ENCODE measurements at regions not wholly inside any gene's neighbourhood (a gene's known extent, or its start where the extent isn't known, plus 50 kb on each side); places are given as distances from the start of the nearest gene placed in this dataset.
A peak's percentile ranks its signal among the peaks of the same experiment; 100 is the strongest.

DNA sequence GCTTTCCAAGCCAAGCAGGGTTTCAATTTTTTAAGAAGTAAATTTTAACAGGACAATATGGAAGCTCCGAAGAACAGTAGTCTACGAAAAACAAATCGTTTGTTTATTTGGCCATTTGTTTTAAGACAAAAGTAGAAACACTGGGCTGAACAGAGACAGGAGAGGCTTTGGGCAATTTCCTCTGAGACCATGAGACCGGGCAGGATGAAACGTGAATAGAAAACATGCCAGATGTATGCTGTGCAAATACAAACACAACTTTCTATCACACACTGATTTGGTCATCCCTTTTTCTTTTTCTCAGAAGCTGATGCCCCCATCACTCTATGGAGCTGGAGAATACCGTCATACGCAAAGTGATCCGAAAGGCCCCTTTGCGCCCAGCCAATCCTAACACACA is 1111.1 kb downstream of the BCL11B start:
- no peak for DNase-seq (ENCODE audit: low read depth in 2 of 2)

DNA sequence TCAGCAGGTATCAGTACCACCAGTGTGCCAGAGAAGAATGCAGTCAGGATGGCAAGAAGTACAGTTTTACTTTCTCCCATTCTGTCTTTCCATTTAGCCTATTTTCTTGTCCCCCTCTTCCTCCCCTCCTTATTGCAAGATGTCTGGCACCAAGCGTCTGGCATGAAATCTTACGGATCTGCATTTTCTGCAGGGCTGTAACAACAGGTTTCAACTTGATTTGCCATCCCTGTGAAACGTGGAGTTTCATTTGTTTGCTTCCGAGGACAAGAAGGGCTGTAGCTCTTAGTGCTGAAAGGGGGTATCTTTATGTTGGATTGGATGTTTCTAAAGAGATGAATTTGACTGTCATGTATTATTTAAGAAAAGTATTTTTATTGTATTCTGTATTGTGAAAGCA is 1110.6 kb downstream of the BCL11B start:
- no peak for DNase-seq (ENCODE audit: low read depth in 2 of 2)

DNA sequence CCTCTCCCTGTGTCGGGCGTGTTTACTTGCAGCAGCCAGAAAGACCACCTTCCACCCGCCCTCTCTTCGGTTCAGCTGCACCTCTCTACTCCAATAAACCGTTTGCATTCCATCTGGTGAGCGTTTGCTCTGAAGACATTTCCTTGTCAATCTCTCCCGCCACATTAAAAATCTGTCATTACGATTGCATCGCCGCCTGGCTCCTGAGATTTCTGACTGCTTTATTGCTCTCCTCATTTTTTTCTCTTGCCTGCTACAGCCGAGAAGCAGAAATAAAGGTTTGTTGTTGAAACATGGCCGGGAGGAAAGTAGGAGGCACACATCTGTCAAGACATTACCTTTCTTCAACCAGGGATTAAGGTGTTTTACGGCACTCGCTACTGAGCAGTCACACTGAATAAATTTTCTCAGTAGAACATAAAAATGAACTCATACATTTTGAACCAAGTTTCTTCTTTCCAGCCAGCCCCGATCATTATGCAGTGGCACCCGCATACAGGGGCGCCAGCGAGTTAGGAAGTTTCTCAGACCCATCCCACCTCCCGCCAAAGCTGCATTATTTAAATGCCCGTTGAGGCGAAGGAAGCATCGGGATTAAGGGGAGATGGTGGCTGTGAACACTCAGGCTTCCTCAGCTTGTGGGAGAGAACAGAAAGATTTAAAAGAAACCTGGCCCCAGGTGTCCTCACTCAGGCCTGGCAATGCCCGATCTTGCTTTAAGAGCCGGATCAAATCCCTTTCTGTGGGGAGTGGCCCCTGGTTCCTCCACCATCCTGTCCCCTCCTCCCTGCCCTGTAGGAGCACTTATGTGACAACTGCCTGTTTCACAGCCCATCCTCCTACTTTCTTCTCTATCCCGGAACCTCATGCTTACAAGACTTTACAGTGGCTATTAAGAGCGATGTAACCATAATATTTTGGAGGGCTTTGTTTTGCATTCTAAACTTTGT is 1108.9 kb downstream of the BCL11B start:
- no peak for DNase-seq (ENCODE audit: low read depth in 2 of 2)

DNA sequence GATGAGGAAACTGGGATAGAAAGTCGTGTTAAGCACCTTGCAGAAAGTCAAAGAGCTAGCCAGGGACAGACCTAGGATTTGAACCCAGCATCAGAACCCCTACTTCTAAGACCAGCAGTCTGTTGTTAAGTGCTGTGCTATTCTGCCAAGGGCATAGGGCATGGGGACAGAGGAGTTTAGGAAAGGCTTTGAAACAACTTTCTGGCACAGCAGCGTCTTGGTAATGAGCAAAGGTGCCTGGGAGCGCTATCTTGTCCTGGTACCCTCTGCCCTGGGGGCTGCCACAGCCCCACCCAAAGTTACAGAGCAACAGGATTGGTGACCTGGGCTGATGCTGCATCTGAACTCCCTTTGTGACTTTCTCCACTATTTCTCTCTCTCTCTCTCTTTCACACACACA is 1108.1 kb downstream of the BCL11B start:
- no peak for DNase-seq (ENCODE audit: low read depth in 2 of 2)

DNA sequence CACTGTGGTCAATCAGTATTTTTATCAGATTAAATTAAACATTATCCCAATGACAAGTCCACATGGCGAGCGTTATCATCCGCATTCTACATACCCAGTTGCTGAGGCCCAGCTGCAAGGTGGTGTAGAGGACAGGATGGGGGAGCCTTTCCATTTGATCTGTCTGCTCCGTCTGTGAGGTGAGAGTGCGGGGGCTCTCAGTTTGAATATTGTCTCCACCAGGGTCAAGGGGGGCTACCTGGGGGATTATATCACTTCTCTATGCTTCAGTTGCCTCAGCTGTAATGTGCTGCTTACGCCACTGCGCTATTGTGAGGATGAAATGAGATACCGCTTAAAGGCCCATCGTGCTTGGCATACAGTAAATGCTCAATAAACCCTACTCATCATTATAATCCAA is 1106.0 kb downstream of the BCL11B start:
- DNase-seq (ENCODE audit: low read depth in 2 of 2): no peak

DNA sequence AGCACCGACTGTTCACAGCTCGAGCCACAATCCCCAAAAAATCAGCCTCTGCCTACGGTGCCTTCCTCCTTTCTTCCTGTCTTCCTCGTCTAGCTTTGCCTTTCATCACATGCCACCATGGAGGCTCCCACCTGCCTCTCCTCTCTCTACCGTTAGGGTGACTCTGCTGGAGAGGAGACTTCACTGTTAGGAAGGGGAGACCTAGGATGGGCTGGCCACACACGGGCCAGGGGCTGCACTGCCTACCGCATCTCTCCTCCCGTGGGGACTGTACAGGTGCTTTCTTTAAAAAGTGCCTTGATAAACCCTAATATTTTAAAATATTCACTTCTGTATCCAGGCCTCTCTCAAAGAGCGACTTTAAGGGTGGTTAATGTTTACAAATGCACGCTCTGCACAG is 1104.7 kb downstream of the BCL11B start:
- no peak for DNase-seq (ENCODE audit: low read depth in 2 of 2)

DNA sequence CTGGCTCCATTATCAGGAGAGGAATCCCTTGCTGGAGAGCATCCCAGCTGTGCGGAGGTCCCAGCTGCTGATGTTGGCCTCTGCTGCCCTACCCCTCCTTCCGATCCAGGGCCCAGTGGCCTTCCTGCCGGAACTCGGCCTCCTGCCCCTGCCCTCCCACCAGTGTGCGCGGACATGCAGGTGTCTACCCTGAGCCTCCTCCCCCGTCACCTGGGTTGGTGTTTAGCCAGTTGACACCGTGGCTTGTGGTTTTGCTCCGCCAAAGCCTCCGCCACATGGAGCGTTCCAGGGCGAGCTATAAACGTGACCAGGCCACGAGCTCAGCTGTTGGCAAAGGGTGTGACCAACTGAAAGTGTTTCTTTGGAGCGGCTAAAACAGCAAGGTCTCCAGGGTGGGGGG is 1104.3 kb downstream of the BCL11B start:
- DNase-seq (ENCODE audit: low read depth in 2 of 2): no peak

DNA sequence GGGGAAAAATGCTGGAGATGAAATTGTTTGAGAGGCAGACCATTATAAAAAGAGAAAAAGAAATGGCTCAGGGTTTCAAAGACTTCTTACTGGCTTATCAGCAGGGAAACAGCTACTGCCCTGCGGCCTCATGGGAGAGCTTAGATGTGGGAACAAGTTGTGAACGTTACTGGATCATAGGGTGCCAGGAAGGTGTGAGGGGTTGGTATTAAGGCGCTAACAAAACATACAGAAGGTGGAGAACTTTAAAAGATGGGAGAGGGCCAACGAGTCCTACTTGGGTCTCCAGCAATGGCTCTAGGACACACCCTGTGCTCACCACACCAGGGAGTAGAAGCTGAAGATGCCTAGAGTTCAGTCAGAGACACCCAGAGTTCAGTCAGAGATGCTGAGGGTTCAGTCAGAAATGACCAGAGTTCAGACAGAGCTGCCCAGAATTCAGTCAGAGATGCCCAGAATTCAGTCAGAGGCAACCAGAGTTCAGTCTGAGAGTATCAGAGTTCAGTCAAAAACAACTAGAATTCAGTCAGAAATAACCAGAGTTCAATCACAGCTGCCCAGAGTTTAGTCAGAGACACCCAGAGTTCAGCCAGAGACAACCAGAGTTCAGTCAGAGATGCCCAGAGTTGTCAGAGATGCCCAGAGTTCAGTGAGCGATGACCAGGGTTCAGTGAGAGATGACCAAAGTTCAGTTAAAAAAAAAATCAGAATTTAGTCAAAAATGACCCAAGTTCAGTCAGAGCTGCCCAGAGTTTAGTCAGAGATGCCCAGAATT is 1103.6 kb downstream of the BCL11B start:
- no peak for DNase-seq (ENCODE audit: low read depth in 2 of 2)

DNA sequence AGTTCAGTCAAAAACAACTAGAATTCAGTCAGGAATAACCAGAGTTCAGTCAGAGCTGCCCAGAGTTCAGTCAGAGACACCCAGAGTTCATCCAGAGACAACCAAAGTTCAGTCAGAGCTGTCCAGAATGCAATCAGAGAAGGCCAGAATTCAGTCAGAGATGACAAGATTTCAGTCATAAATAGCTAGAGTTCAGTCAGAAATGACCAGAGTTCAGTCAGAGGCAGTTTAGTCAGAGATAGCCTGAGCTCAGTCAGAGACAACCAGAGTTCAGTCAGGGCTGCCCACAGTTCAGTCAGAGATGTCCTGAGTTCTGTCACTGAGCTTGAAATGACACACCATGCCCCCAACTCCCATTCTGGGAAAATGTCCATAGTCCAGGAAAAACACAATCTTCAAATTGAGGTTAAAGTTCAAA is 1102.8 kb downstream of the BCL11B start:
- no peak for DNase-seq (ENCODE audit: low read depth in 2 of 2)

DNA sequence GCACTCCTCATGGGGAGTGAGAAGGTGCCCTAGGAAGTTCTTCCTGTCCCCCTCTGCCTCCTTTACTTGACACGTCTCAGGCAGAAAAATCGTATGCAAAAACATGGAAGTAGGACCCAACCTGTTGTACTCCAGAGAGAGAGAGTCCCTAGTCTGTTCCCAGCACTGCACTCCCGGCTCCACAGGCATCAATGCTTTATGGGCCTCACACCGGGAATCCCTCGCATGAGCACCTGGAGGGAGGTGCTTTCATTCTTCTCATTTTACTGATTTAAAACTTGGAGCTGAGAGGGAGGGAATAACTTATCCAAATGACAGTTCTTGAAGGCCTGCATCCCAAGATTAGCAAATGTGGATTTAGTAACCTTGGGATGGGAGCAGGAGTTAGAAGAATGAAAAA is 1101.4 kb downstream of the BCL11B start:
- DNase-seq (ENCODE audit: low read depth in 2 of 2): no peak

DNA sequence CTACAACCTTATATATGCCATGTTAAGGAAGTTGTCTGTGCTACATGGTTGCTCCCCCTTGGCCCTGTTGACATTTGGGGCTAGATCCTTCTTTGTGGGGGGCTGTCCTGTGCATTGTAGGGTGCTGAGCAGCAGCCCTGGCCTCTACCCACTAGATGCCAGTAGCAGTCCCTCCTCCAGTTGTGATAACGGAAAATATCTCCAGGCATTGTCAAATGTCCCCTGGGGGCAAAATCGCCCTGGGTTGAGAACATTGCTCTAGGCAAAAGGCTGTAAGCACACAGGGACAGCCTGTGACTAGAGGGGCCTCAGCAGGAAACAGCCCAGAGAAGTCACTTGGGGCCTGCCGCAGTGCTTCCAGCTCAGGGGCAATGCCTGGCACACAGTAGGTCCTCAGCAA is 1100.3 kb downstream of the BCL11B start:
- DNase-seq (ENCODE audit: low read depth in 2 of 2): no peak

DNA sequence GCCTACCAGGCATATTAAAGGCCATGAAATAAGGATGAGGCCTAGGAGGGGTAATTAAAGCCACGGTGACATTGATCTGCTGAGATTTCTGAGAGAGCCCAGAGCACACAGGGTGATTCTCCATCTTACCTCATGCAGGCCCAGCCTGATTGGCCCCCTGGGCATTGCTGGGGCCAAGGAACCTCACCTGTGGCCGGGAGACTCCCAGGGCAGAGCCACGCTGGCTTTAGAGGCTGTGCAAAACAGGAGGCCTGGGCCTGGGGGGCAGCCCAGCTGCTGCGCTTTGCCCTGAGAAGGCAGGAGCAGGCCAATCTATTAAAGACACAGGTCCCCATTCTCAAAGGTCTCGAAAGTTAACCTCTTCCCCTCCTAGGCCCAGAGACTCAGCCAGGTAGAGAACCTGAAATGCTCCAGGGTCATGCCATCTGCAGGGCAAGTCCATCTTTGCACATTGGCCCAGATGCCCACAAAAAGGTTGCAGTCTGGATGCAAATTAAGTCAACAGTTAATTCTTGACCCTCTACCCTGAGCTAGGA is 1099.7 kb downstream of the BCL11B start:
- DNase-seq (ENCODE audit: low read depth in 2 of 2): no peak

DNA sequence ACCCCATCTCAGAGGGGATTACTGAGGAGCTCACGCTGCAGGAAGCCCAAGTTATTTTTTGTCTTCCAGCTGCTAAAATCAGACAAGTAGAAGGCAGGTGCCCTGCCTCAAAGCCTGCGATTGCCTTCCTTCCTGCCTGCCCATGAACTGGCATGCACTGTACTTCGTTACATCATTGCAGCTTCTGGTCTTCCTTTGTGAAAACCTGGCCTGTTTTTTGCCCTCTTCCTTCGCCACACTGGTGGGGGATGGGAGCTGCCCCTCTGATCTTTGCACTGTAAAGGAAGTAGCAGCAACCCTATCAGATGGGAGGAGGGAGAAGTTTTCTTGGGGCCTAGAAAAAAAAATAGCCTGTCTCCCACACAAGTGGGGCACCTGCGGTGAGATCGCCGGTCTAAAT is 1098.7 kb downstream of the BCL11B start:
- no peak for DNase-seq (ENCODE audit: low read depth in 2 of 2)

DNA sequence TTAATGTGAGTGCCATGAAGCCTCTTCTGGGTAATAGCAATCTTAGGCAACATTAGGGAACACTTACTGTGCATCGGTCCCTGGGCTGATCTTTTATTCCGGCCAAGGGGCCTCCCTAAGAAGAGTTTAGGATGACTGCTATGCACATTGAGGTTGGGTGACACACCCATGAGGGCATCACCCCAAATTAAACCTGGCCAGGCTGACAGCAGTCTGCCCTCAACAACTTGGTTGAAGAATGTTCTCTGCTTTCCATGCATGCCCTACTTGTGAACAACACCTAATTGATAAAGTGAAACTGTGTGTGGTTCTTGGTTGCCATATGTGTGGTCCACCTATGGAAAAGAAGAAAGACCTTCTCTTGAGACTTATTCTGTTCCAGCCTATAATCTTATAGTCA is 1098.0 kb downstream of the BCL11B start:
- no peak for DNase-seq (ENCODE audit: low read depth in 2 of 2)

DNA sequence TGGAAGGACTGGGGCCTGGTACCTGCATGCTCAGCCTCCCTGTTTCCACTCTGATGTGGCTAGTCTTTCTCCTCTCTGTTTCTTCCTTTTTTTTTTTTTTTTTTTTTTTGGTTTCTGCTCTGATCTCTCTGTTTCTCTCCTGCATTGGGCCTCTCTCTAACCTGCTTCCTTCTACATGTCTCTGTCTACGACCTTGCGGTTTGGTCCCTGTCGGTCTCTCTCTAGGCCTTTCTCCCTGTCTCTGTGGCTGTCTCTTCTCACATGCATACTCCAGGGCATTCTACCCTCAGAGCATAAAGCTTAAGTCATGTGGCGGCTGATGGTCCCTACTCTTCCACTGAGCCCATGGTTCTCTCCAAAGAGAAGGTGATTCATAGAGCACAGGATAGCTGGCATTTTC is 1096.6 kb downstream of the BCL11B start:
- no peak for DNase-seq (ENCODE audit: low read depth in 2 of 2)

DNA sequence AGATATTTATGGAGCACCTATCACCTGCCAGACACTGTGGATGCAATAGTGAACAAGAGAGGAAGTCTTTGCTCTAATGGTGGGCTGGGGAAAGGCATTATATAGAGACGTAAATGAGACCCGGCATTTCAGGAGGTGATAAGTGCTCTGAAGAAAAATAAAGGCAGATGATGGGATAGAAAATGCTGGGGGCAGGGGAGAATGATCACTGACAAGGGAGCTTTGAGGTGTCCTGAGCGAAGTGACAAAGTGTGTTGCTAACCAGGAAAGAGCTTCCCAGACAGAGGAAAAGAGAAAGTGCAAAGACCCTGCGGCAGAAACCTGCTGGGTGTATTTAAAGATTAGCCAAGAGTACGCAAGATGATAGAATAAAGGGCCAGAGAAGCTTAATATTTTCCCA is 1096.1 kb downstream of the BCL11B start:
- DNase-seq (ENCODE audit: low read depth in 2 of 2): no peak

DNA sequence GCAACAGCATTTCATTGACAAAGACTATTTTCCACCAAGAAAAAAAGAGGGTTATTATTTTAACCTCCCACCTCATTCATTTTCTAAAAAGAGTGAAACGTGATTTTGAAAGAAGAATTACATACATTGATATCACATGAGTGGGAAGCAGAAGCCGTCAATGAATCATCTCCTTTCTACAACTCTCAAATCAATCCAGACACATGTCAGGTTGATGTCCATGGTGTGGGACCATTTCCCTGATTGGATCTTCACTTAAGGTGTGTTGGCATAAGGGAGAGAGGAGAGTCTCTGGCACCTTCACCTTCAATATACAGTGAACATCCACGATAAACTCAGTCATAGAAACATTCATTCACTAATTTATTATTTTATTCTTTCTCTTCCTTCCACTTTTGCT is 1095.1 kb downstream of the BCL11B start:
- no peak for DNase-seq (ENCODE audit: low read depth in 2 of 2)

DNA sequence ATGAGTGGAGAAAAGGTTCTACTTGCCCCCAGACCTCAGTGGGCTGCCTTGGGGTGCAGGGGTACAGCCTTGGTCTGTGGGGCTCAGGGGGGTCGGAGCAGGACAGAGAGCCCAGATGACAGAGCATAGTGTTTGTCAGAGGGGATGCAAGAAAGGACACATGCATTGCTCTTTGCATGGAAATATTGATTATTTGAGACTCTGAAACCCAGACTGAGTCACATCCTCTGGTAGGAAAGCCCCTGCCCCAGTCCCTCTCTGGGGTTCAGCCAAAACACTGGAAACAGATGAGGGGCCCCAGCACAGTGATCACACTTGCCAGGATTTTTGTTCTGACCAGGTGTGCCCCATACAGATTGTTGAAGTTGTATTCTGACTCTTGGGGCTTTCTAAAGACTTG is 1094.4 kb downstream of the BCL11B start:
- DNase-seq (ENCODE audit: low read depth in 2 of 2): peak in 1 of 2 donors; percentile 62

DNA sequence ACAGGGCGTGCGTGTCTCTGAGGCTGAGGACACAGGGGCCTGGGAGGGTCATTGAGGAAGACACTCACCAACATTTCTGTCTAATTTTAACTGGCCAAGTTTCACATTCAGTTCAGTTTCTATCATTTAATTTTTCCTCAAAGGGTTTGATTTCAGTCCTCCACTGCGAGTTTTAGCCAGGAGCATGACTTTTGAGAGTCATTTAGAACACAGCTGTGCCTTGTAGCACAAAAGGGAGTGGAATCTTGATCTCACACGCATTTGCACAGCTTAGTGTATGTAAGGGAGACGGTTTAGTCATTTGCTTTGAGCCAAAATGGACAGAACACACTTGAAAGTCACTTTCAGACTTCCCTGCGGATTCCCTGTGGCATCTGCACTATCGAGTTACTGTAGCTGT is 1090.8 kb downstream of the BCL11B start:
- no peak for DNase-seq (ENCODE audit: low read depth in 2 of 2)

DNA sequence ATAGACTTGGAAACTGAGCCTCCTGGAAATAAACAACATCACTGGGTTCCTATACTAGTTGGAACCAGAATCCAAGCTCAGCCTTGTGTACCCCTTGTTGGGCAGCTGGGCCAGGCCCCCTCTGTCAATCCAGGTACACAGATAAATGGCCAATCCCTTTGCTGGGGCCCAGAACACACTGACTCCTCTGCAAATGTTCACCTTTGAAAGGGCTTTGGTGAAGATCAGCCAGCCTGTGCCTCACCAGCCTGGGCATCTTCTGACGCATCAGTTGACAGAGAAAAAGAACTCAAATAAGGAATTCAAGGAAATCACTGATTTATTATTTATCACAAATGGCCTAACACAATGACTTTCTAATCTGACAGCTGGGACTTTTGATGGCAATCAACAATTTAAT is 1090.2 kb downstream of the BCL11B start:
- no peak for DNase-seq (ENCODE audit: low read depth in 2 of 2)

DNA sequence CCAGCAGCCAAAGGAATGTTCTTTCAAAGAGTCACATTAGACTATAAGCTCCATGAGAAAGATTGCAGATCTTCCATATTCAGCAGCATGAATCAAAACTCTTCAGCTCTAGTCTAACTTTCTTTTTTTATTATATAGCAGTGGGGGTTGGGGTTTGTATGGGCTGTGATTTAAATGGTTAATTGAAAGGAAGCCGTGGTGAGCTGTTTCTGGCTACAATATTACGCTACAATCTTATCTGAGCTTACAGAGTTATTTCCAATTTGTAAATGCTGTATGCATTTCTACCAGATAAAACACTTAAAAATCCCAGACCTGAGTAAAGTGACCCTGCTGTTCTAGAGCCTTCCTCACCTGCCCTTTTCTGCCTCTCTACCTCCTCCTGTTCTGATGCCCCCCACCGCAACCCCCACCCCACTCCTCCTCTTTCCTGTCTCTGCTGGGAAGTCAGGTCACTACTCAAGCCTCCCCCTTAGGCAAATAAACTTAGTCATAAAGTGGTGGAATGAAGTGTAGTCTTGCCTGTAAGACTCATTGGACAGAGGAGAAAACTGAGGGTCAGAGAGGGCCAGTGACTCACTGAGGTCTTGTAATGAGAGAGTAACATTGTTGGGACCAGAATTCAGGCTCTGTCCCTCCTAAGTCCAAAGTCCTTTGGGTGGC is 1089.5 kb downstream of the BCL11B start:
- peak in 1 of 2 donors; percentile 60 for DNase-seq (ENCODE audit: low read depth in 2 of 2)

DNA sequence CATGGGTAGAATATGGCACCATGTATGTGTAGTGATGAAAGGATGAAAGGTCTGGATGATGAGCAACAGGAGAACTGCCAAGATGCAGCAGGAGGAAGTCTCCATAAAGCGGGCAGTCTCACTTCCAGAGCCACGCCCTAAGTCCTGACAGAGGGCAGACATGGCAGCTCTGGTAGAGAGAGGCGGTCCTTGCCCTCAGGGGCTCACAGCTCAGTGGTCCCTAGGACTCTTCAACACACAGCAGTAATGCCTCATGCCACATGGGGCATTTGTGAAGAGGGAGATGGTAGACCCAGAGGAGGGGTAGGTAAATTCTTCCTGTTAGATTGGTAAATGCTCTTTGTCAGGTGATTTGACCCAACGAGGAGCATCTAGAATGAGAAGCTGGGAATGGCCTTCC is 1088.4 kb downstream of the BCL11B start:
- no peak for DNase-seq (ENCODE audit: low read depth in 2 of 2)
